Transverse colon (tissue), 4 donors: ENCODE measurements at regions not wholly inside any gene's neighbourhood (a gene's known extent, or its start where the extent isn't known, plus 50 kb on each side); places are given as distances from the start of the nearest gene placed in this dataset.

Source experiments
- CTCF ChIP-seq, 5 experiments: fragments of 200-600 bp in 3 of 5; fragments of 450-650 bp in 2 of 5; sonication (generic) in 3 of 5; IDR thresholded peaks; 1 replicate in 2 of 5; 2 replicates in 3 of 5; pipeline ENCODE4 v1.5.1; 2016 to 2017; ENCODE audit warnings: antibody characterized with exemption in 5 of 5, inconsistent platforms in 3 of 5, mild to moderate bottlenecking in 2 of 5, moderate library complexity in 1 of 5
- POLR2AphosphoS5 ChIP-seq, 3 donors: sonication (generic); formaldehyde crosslinking; IDR thresholded peaks; one replicate each; pipeline ENCODE4 v1.6.1; 2016; ENCODE audit warnings: antibody characterized with exemption in 3 of 3

GRCh38 chr11:70711911-70712185 is 313.5 kb downstream of the CTTN start:
- TF ChIP-seq CTCF (IDR thresholded peaks at IDR 0.05) (no peak), POLR2AphosphoS5 (IDR thresholded peaks at IDR 0.05) (no peak)
